Osteocyte (in vitro differentiated cells): ENCODE measurements at regions not wholly inside any gene's neighbourhood (a gene's known extent, or its start where the extent isn't known, plus 50 kb on each side); places are given as distances from the start of the nearest gene placed in this dataset.

Experiments
- DNase-seq: peaks from one replicate; pipeline ENCODE4 v3.0.0; 2021; ENCODE audit warnings: mixed read lengths; ENCODE audit not compliant: unreplicated experiment; ENCODE audit errors: extremely low spot score
- H3K27ac Mint-ChIP-seq: one replicate; pipeline ENCODE4 v1.8.0; 2021; ENCODE audit warnings: mild to moderate bottlenecking, mixed read lengths; ENCODE audit not compliant: unreplicated experiment
- H3K27me3 Mint-ChIP-seq: one replicate; pipeline ENCODE4 v1.8.0; 2021; ENCODE audit warnings: mixed read lengths; ENCODE audit not compliant: unreplicated experiment
- H3K36me3 Mint-ChIP-seq: one replicate; pipeline ENCODE4 v1.8.0; 2021; ENCODE audit warnings: mixed read lengths; ENCODE audit not compliant: unreplicated experiment
- H3K4me1 Mint-ChIP-seq: one replicate; pipeline ENCODE4 v1.8.0; 2021; ENCODE audit warnings: mixed read lengths; ENCODE audit not compliant: unreplicated experiment
- H3K4me3 Mint-ChIP-seq: one replicate; pipeline ENCODE4 v1.8.0; 2021; ENCODE audit warnings: mild to moderate bottlenecking, moderate library complexity, mixed read lengths; ENCODE audit not compliant: unreplicated experiment
- H3K9me3 Mint-ChIP-seq: one replicate; pipeline ENCODE4 v1.8.0; 2021; ENCODE audit warnings: mixed read lengths; ENCODE audit not compliant: unreplicated experiment
- TF ChIP-seq, protein P1 (sequence below): fragments of 200-600 bp; sonication (generic); IDR thresholded peaks from 2 replicates; pipeline ENCODE4 v1.5.0; 2021; ENCODE audit warnings: antibody characterized with exemption, mild to moderate bottlenecking, moderate library complexity

DNA sequence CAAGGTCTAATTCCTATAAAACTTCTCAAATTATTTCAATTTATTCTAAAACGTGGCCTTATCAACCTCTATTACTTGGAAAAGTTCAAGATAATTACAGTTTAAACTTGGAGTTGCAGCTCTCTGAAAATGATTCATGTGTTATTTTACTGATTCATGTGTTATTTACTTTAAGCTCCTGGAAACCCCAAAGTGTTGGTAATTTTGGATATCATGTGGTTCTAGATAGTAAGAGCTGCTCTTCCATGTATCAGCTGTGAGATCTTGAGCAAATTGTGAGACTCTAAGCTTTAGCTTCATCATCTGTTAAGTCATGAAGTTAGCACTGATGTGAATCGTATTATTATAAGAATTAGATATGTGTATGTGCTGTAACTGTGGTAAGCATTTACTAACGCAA is 749.2 kb downstream of the TLE4 start:
- no peaks in the 10 kb centered on the region for H3K9me3 Mint-ChIP-seq
- TF ChIP-seq, protein P1, sequence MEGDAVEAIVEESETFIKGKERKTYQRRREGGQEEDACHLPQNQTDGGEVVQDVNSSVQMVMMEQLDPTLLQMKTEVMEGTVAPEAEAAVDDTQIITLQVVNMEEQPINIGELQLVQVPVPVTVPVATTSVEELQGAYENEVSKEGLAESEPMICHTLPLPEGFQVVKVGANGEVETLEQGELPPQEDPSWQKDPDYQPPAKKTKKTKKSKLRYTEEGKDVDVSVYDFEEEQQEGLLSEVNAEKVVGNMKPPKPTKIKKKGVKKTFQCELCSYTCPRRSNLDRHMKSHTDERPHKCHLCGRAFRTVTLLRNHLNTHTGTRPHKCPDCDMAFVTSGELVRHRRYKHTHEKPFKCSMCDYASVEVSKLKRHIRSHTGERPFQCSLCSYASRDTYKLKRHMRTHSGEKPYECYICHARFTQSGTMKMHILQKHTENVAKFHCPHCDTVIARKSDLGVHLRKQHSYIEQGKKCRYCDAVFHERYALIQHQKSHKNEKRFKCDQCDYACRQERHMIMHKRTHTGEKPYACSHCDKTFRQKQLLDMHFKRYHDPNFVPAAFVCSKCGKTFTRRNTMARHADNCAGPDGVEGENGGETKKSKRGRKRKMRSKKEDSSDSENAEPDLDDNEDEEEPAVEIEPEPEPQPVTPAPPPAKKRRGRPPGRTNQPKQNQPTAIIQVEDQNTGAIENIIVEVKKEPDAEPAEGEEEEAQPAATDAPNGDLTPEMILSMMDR, result no peak
- H3K4me1 Mint-ChIP-seq, result peaks cover 15% of the 10 kb centered on the region
- no peak for DNase-seq
- peak overlapping the region; percentile 32 for H3K27ac Mint-ChIP-seq
- H3K27me3 Mint-ChIP-seq, result no peaks in the 10 kb centered on the region
- H3K4me3 Mint-ChIP-seq, result no peak overlapping the region
- H3K36me3 Mint-ChIP-seq, result no peaks in the 10 kb centered on the region

DNA sequence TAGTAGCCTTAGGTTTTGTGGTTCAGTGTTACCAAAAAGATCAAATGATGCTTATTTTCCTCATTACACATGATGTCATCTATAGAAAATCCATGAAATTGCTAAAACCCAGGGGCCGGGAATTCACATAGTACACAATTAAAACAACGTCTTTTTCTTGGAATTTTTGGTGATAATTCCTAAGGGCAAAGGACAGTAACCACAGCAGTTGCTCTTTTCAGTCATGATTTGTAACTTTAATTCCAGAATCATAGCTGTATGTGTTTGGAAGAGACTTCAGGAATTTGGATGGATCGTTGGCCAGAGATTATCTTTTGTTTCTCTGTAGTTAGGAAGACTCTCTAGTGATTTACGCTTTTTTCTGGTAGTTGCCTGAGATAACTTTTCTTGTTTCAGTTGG is 748.7 kb downstream of the TLE4 start:
- DNase-seq, result no peak
- peak overlapping the region; percentile 32 for H3K27ac Mint-ChIP-seq
- TF ChIP-seq, protein P1, result no peak
- no peaks in the 10 kb centered on the region for H3K27me3 Mint-ChIP-seq
- H3K4me3 Mint-ChIP-seq, result no peak overlapping the region
- H3K36me3 Mint-ChIP-seq, result no peaks in the 10 kb centered on the region
- H3K4me1 Mint-ChIP-seq, result peaks cover 15% of the 10 kb centered on the region
- no peaks in the 10 kb centered on the region for H3K9me3 Mint-ChIP-seq

GRCh38 chr9:80305136-80305535 is 733.4 kb downstream of the TLE4 start:
- DNase-seq, result no peak
- H3K36me3 Mint-ChIP-seq, result no peaks in the 10 kb centered on the region
- TF ChIP-seq, protein P1, result no peak
- H3K27ac Mint-ChIP-seq, result no peak overlapping the region
- no peaks in the 10 kb centered on the region for H3K27me3 Mint-ChIP-seq
- no peaks in the 10 kb centered on the region for H3K4me1 Mint-ChIP-seq
- H3K9me3 Mint-ChIP-seq, result no peaks in the 10 kb centered on the region
- no peak overlapping the region for H3K4me3 Mint-ChIP-seq

- Mint-ChIP-seq H3K4me1 (peaks cover 2% of the 10 kb centered on the region), H3K9me3 (peaks cover 10% of the 10 kb centered on the region), H3K27ac (no peak overlapping the region)
Measured at GRCh38 chr9:80294955-80295354, 723.2 kb downstream of the TLE4 start.

GRCh38 chr9:80294318-80294717 is 722.6 kb downstream of the TLE4 start:
- no peak overlapping the region for H3K27ac Mint-ChIP-seq
- H3K4me1 Mint-ChIP-seq, result peaks cover 2% of the 10 kb centered on the region
- H3K4me3 Mint-ChIP-seq, result no peak overlapping the region
- H3K9me3 Mint-ChIP-seq, result peaks cover 12% of the 10 kb centered on the region
- TF ChIP-seq, protein P1, result no peak
- DNase-seq, result no peak
- no peaks in the 10 kb centered on the region for H3K36me3 Mint-ChIP-seq
- no peaks in the 10 kb centered on the region for H3K27me3 Mint-ChIP-seq

More at GRCh38 chr9:80294955-80295354, 723.2 kb downstream of the TLE4 start:
- no peaks in the 10 kb centered on the region for H3K27me3 Mint-ChIP-seq
- no peaks in the 10 kb centered on the region for H3K36me3 Mint-ChIP-seq
- no peak for DNase-seq
- TF ChIP-seq, protein P1, result no peak
- H3K4me3 Mint-ChIP-seq, result no peak overlapping the region
